WI38 (cell line): ENCODE measurements at regions not wholly inside any gene's neighbourhood (a gene's known extent, or its start where the extent isn't known, plus 50 kb on each side); places are given as distances from the start of the nearest gene placed in this dataset.

Experiments
- H3K4me3 ChIP-seq: 2 replicates; pipeline ENCODE4 v1.5.1; 2011; ENCODE audit warnings: low read depth, mild to moderate bottlenecking, control low read depth, low read length
- CTCF ChIP-seq: IDR thresholded peaks from 2 replicates; pipeline ENCODE4 v1.5.1; 2012; ENCODE audit warnings: low read depth, mild to moderate bottlenecking, control low read depth, low read length

GRCh38 chr10:43793704-43794103, 145.0 kb upstream of the ZNF32 start:
- no peak overlapping the region for H3K4me3 ChIP-seq

GRCh38 chr10:43790147-43790546, 141.5 kb upstream of the ZNF32 start:
- no peak overlapping the region for H3K4me3 ChIP-seq
- TF ChIP-seq CTCF, result no peak

More at GRCh38 chr10:43793704-43794103, 145.0 kb upstream of the ZNF32 start:
- no peak for TF ChIP-seq CTCF

- no peak; the same call in 1 of the 2 replicates for TF ChIP-seq CTCF
- no peak overlapping the region for H3K4me3 ChIP-seq
Measured at GRCh38 chr10:43785252-43785651, 136.6 kb upstream of the ZNF32 start.

GRCh38 chr10:43782814-43783213, 134.1 kb upstream of the ZNF32 start:
- TF ChIP-seq CTCF, result no peak
- H3K4me3 ChIP-seq, result no peak overlapping the region

GRCh38 chr10:43781480-43782361, 133.0 kb upstream of the ZNF32 start:
- TF ChIP-seq CTCF, result no peak
- no peak overlapping the region for H3K4me3 ChIP-seq

GRCh38 chr10:43778571-43778970, 129.9 kb upstream of the ZNF32 start:
- no peak overlapping the region for H3K4me3 ChIP-seq
- no peak for TF ChIP-seq CTCF

- no peak for TF ChIP-seq CTCF
- H3K4me3 ChIP-seq, result no peak overlapping the region
Measured at GRCh38 chr10:43775384-43775783, 126.7 kb upstream of the ZNF32 start.
